Left forelimb (tissue), 1 donor: ENCODE measurements at regions not wholly inside any gene's neighbourhood (a gene's known extent, or its start where the extent isn't known, plus 50 kb on each side); places are given as distances from the start of the nearest gene placed in this dataset.

Source experiments
- DNase-seq: peaks from one replicate; pipeline ENCODE4 v3.0.0-alpha.2; 2018; ENCODE audit warnings: low spot score

GRCh38 chr6:121823437-121823851, 388.0 kb downstream of the GJA1 start:
- DNase-seq, result no peak

- no peak for DNase-seq
Measured at GRCh38 chr6:121826156-121826810, 390.8 kb downstream of the GJA1 start.

- no peak for DNase-seq
Measured at GRCh38 chr6:121828146-121828886, 392.9 kb downstream of the GJA1 start.

GRCh38 chr6:121830736-121831135, 395.3 kb downstream of the GJA1 start:
- DNase-seq, result no peak

- DNase-seq, result no peak
Measured at GRCh38 chr6:121835662-121836061, 400.2 kb downstream of the GJA1 start.

GRCh38 chr6:121837545-121838229, 402.2 kb downstream of the GJA1 start:
- no peak for DNase-seq

- no peak for DNase-seq
Measured at GRCh38 chr6:121838842-121839241, 403.4 kb downstream of the GJA1 start.

GRCh38 chr6:121839896-121840295, 404.4 kb downstream of the GJA1 start:
- no peak for DNase-seq

GRCh38 chr6:121844898-121845297, 409.5 kb downstream of the GJA1 start:
- DNase-seq, result no peak

- DNase-seq, result no peak
Measured at GRCh38 chr6:121847806-121848522, 412.5 kb downstream of the GJA1 start.

- no peak for DNase-seq
Measured at GRCh38 chr6:121848523-121849255, 413.2 kb downstream of the GJA1 start.

GRCh38 chr6:121849477-121849876, 414.0 kb downstream of the GJA1 start:
- no peak for DNase-seq

- no peak for DNase-seq
Measured at GRCh38 chr6:121851056-121851455, 415.6 kb downstream of the GJA1 start.

- no peak for DNase-seq
Measured at GRCh38 chr6:121853686-121854085, 418.2 kb downstream of the GJA1 start.

- DNase-seq, result no peak
Measured at GRCh38 chr6:121855521-121855920, 420.1 kb downstream of the GJA1 start.

- no peak for DNase-seq
Measured at GRCh38 chr6:121856296-121856695, 420.9 kb downstream of the GJA1 start.

- DNase-seq, result no peak
Measured at GRCh38 chr6:121857551-121857950, 422.1 kb downstream of the GJA1 start.

- no peak for DNase-seq
Measured at GRCh38 chr6:121858310-121858709, 422.9 kb downstream of the GJA1 start.

- no peak for DNase-seq
Measured at GRCh38 chr6:121858986-121859385, 423.5 kb downstream of the GJA1 start.

- no peak for DNase-seq
Measured at GRCh38 chr6:121865811-121866210, 430.4 kb downstream of the GJA1 start.

GRCh38 chr6:121867095-121867494, 431.6 kb downstream of the GJA1 start:
- no peak for DNase-seq

GRCh38 chr6:121868206-121868605, 432.8 kb downstream of the GJA1 start:
- DNase-seq, result no peak
